ENCODE measurements at regions not wholly inside any gene's neighbourhood (a gene's known extent, or its start where the extent isn't known, plus 50 kb on each side); places are given as distances from the start of the nearest gene placed in this dataset.

- H3K9me3 ChIP-seq, result no peaks in the 10 kb centered on the region
- no peaks in the 10 kb centered on the region for H3K27me3 ChIP-seq
- intact Hi-C loops (cut with DNase I), result no loop called here
- no peak overlapping the region for H3K4me3 ChIP-seq
- ATAC-seq (no peak), DNase-seq (no peak)
- no peaks in the 10 kb centered on the region for H3K36me3 ChIP-seq
- H3K27ac ChIP-seq, result no peak overlapping the region
- TF ChIP-seq POLR2A (IDR thresholded peaks at IDR 0.05), result no peak
- TF ChIP-seq, protein P1, sequence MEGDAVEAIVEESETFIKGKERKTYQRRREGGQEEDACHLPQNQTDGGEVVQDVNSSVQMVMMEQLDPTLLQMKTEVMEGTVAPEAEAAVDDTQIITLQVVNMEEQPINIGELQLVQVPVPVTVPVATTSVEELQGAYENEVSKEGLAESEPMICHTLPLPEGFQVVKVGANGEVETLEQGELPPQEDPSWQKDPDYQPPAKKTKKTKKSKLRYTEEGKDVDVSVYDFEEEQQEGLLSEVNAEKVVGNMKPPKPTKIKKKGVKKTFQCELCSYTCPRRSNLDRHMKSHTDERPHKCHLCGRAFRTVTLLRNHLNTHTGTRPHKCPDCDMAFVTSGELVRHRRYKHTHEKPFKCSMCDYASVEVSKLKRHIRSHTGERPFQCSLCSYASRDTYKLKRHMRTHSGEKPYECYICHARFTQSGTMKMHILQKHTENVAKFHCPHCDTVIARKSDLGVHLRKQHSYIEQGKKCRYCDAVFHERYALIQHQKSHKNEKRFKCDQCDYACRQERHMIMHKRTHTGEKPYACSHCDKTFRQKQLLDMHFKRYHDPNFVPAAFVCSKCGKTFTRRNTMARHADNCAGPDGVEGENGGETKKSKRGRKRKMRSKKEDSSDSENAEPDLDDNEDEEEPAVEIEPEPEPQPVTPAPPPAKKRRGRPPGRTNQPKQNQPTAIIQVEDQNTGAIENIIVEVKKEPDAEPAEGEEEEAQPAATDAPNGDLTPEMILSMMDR (IDR thresholded peaks at IDR 0.05), result no peak
- whole genome bisulfite sequencing (ENCODE audit: insufficient coverage, low coverage, low lambda C conversion rate, missing lambda C conversion rate), result 70% methylated on average over 3 of the region's 3 CpGs
- no peaks in the 10 kb centered on the region for H3K4me1 ChIP-seq
Observed at GRCh38 chr7:145643981-145644380, 472.6 kb upstream of the CNTNAP2 start.

- 40% methylated on average over 2 of the region's 2 CpGs for WGBS (ENCODE audit: insufficient coverage, low coverage, low lambda C conversion rate, missing lambda C conversion rate)
- no peak overlapping the region for H3K27ac ChIP-seq
- peaks cover 0 to 6% (median 0%) of the 10 kb centered on the region in 4 donors for H3K9me3 ChIP-seq
- no peaks in the 10 kb centered on the region for H3K36me3 ChIP-seq
- no peak overlapping the region for H3K4me3 ChIP-seq
- ATAC-seq (no peak), DNase-seq (no peak)
- H3K27me3 ChIP-seq, result no peaks in the 10 kb centered on the region
- intact Hi-C loops (cut with DNase I), result no loop called here
- TF ChIP-seq POLR2A (IDR thresholded peaks at IDR 0.05), result no peak
- TF ChIP-seq, protein P1 (IDR thresholded peaks at IDR 0.05), result no peak
- no peaks in the 10 kb centered on the region for H3K4me1 ChIP-seq
Observed at GRCh38 chr7:145633513-145633912, 483.1 kb upstream of the CNTNAP2 start.

- Histone ChIP-seq H3K27me3 (no peaks in the 10 kb centered on the region), H3K4me3 (no peak overlapping the region), H3K4me1 (no peaks in the 10 kb centered on the region), H3K36me3 (no peaks in the 10 kb centered on the region), H3K9me3 (no peaks in the 10 kb centered on the region), H3K27ac (no peak overlapping the region)
- TF ChIP-seq, protein P1 (IDR thresholded peaks at IDR 0.05), result no peak
- no peak for TF ChIP-seq POLR2A (IDR thresholded peaks at IDR 0.05)
- ATAC-seq (no peak), DNase-seq (no peak)
- intact Hi-C loops (cut with DNase I), result no loop called here
- 69% methylated on average over 1 of the region's 1 CpG for WGBS (ENCODE audit: insufficient coverage, low coverage, low lambda C conversion rate, missing lambda C conversion rate)
Observed at GRCh38 chr7:145624618-145625017, 492.0 kb upstream of the CNTNAP2 start.

GRCh38 chr7:145605963-145606362, 510.6 kb upstream of the CNTNAP2 start:
- intact Hi-C loops (cut with DNase I), result no loop called here

More at GRCh38 chr7:145605963-145606362, 510.6 kb upstream of the CNTNAP2 start:
- no peaks in the 10 kb centered on the region for H3K4me1 ChIP-seq
- no peak overlapping the region for H3K4me3 ChIP-seq
- ATAC-seq (no peak), DNase-seq (no peak)
- no peaks in the 10 kb centered on the region for H3K9me3 ChIP-seq
- TF ChIP-seq POLR2A (IDR thresholded peaks at IDR 0.05), result no peak
- TF ChIP-seq, protein P1 (IDR thresholded peaks at IDR 0.05), result no peak
- no peaks in the 10 kb centered on the region for H3K36me3 ChIP-seq
- 55% methylated on average over 5 of the region's 5 CpGs for WGBS (ENCODE audit: insufficient coverage, low coverage, low lambda C conversion rate, missing lambda C conversion rate)
- H3K27ac ChIP-seq, result no peak overlapping the region
- H3K27me3 ChIP-seq, result no peaks in the 10 kb centered on the region

All from right lobe of liver (tissue), 6 donors.